Adrenal gland (tissue), 9 donors: ENCODE measurements at regions not wholly inside any gene's neighbourhood (a gene's known extent, or its start where the extent isn't known, plus 50 kb on each side); places are given as distances from the start of the nearest gene placed in this dataset.

Source experiments
- DNase-seq, 7 donors: peaks; one replicate each; pipeline ENCODE4 v3.0.0-alpha.2; 2019 to 2020
- H3K27ac ChIP-seq, 5 donors: fragments of 200-600 bp; sonication (generic) in 4 of 5; 1 replicate in 3 of 5; 2 replicates in 2 of 5; pipeline versions ENCODE4 v1.5.1 to v1.8.0; 2016 to 2020; ENCODE audit warnings: mild to moderate bottlenecking in 1 of 5
- H3K27me3 ChIP-seq: fragments of 200-600 bp; 2 replicates; pipeline ENCODE4 v1.8.0; 2021
- H3K36me3 ChIP-seq, 2 donors: fragments of 200-600 bp; replicated peaks in 1 of 2; 1 replicate in 1 of 2; 2 replicates in 1 of 2; pipeline versions ENCODE4 v1.5.1 to v1.8.0; 2018 to 2022
- H3K4me1 ChIP-seq, 2 donors: fragments of 200-600 bp; replicated peaks in 1 of 2; 1 replicate in 1 of 2; 2 replicates in 1 of 2; pipeline versions ENCODE4 v1.5.1 to v1.8.0; 2018 to 2021
- H3K4me3 ChIP-seq, 4 donors: fragments of 200-600 bp; sonication (generic) in 3 of 4; one replicate each; pipeline ENCODE4 v1.5.1; 2016 to 2018
- H3K9me3 ChIP-seq, 3 donors: fragments of 200-600 bp; sonication (generic) in 1 of 3; replicated peaks in 1 of 3; 1 replicate in 2 of 3; 2 replicates in 1 of 3; pipeline versions ENCODE4 v1.5.1 to v1.8.0; 2016 to 2021
- POLR2A ChIP-seq, 2 donors: fragments of 450-650 bp; IDR thresholded peaks; one replicate each; pipeline ENCODE4 v1.6.1; 2017; ENCODE audit warnings: antibody characterized with exemption in 2 of 2, mild to moderate bottlenecking in 2 of 2, moderate library complexity in 1 of 2
- WGBS, 4 donors: extraction: QIAGEN DNeasy Blood & Tissue Kit in 2 of 4; methylation state at CpG; one replicate each; pipeline versions ENCODE4 v1.1.5 to v1.1.7; 2013 to 2017; 5-methylcytosine and 5-hydroxymethylcytosine counted together
- intact Hi-C, 2 donors: fragments of 100-400 bp; cut with DNase I; formaldehyde crosslinking; loops; one replicate each; pipeline versions ENCODE4 v1.14.1 to v1.15.0; 2022 to 2023
- TF ChIP-seq, protein P1 (sequence below), 6 experiments: fragments of 450-650 bp in 4 of 6; fragments of 200-600 bp in 2 of 6; sonication (generic) in 1 of 6; IDR thresholded peaks; 1 replicate in 5 of 6; 2 replicates in 1 of 6; pipeline versions ENCODE4 v1.5.1 to v1.8.0; 2016 to 2021; ENCODE audit warnings: antibody characterized with exemption in 6 of 6, mild to moderate bottlenecking in 2 of 6, moderate library complexity in 1 of 6
- donor health status: healthy with polysubstance abuse.
- donor health status: Bipolar disorder and iron deficiency.
- donor health status: DM: yes; HTN: yes; CAD: no.
- donor health status: DM: no; HTN: no; CAD: no.
- donor health status: DM: no; HTN: no; CAD: no.

DNA sequence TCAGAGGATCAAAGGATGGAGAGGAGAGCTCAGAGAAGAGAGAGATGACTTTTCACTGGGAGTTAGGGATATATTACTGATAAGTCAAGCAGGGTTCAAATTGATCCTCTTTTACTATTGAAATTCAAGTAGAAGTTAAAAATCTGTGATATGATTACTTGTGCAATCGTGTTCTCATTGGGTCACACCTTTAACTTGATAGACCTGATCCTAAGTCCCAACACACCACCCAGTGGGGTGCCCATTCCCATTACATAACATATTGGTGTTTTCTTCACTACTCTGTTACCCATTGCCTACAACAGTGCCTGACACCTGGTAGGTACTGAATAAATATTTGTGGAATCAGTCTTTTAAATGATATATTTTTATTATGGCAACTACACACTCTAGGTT, 66.4 kb upstream of the PICALM start:
- Histone ChIP-seq H3K4me3 (no peak overlapping the region), H3K4me1 (no peaks in the 10 kb centered on the region), H3K27me3 (no peaks in the 10 kb centered on the region), H3K36me3 (no peaks in the 10 kb centered on the region), H3K27ac (no peak overlapping the region), H3K9me3 (no peaks in the 10 kb centered on the region)
- WGBS, 4 donors, result 89 to 96% (median 92%) methylated on average over 1 of the region's 1 CpG
- no peak for DNase-seq
- TF ChIP-seq, protein P1, sequence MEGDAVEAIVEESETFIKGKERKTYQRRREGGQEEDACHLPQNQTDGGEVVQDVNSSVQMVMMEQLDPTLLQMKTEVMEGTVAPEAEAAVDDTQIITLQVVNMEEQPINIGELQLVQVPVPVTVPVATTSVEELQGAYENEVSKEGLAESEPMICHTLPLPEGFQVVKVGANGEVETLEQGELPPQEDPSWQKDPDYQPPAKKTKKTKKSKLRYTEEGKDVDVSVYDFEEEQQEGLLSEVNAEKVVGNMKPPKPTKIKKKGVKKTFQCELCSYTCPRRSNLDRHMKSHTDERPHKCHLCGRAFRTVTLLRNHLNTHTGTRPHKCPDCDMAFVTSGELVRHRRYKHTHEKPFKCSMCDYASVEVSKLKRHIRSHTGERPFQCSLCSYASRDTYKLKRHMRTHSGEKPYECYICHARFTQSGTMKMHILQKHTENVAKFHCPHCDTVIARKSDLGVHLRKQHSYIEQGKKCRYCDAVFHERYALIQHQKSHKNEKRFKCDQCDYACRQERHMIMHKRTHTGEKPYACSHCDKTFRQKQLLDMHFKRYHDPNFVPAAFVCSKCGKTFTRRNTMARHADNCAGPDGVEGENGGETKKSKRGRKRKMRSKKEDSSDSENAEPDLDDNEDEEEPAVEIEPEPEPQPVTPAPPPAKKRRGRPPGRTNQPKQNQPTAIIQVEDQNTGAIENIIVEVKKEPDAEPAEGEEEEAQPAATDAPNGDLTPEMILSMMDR (IDR thresholded peaks at IDR 0.05), result no peak
- intact Hi-C loops, result no loop called here

- WGBS, 4 donors, result 60 to 75% (median 69%) methylated on average over 3 of the region's 3 CpGs
- no peak overlapping the region for H3K27ac ChIP-seq
These were observed 65.9 kb upstream of the PICALM start for GRCh38 chr11:86134580-86135318.

DNA sequence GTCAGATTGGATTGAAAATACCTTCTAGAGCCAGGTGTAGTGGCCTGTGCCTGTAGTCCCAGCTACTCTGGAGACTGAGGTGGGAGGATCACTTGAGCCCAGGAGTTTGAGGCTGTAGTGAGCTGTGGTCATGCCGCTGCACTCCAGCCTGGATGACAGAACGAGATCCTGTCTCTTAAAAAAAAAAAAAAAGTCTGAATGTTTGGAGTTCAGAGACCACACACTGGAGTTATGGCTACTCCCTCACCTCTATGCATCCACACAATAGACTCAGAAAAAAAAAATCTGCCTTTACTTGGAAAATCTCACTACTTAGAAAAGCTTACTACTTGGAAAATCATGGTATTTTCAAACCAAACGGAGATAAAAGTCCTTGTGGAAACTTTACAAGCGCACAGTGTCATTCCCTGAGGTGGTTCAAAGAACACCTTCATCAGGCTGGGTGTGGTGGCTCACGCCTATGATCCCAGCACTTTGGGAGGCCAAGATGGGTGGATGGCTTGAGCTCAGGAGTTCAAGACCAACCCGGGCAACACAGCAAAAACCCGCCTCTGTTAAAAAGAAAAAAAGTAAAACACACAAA, 63.9 kb upstream of the PICALM start:
- WGBS, 4 donors, result 80 to 89% (median 87%) methylated on average over 7 of the region's 7 CpGs
- no peak for DNase-seq
- intact Hi-C loops, result no loop called here
- no peaks in the 10 kb centered on the region for H3K4me1 ChIP-seq
- H3K9me3 ChIP-seq, result no peaks in the 10 kb centered on the region
- H3K27me3 ChIP-seq, result no peaks in the 10 kb centered on the region
- TF ChIP-seq, protein P1 (IDR thresholded peaks at IDR 0.05), result no peak
- no peak for TF ChIP-seq POLR2A (IDR thresholded peaks at IDR 0.05)
- H3K27ac ChIP-seq, result no peak overlapping the region
- H3K36me3 ChIP-seq, result no peaks in the 10 kb centered on the region
- no peak overlapping the region for H3K4me3 ChIP-seq

More at GRCh38 chr11:86134580-86135318, 65.9 kb upstream of the PICALM start:
- H3K36me3 ChIP-seq, result no peaks in the 10 kb centered on the region
- no peak for DNase-seq
- H3K9me3 ChIP-seq, result no peaks in the 10 kb centered on the region
- no peaks in the 10 kb centered on the region for H3K4me1 ChIP-seq
- H3K27me3 ChIP-seq, result no peaks in the 10 kb centered on the region
- no peak overlapping the region for H3K4me3 ChIP-seq
- TF ChIP-seq, protein P1 (IDR thresholded peaks at IDR 0.05), result no peak
- TF ChIP-seq POLR2A (IDR thresholded peaks at IDR 0.05), result no peak
- intact Hi-C loops, result no loop called here

- Histone ChIP-seq H3K4me3 (no peak overlapping the region), H3K27ac (no peak overlapping the region), H3K27me3 (no peaks in the 10 kb centered on the region), H3K4me1 (no peaks in the 10 kb centered on the region), H3K9me3 (no peaks in the 10 kb centered on the region), H3K36me3 (no peaks in the 10 kb centered on the region)
- TF ChIP-seq, protein P1 (IDR thresholded peaks at IDR 0.05), result no peak
- TF ChIP-seq POLR2A (IDR thresholded peaks at IDR 0.05), result no peak
- no peak for DNase-seq
- 77 to 86% (median 83%) methylated on average over 3 of the region's 3 CpGs for WGBS, 4 donors
- intact Hi-C loops, result no loop called here
These were observed 61.1 kb upstream of the PICALM start for GRCh38 chr11:86129740-86130540.
